GM21825 (cell line): ENCODE measurements at regions not wholly inside any gene's neighbourhood (a gene's known extent, or its start where the extent isn't known, plus 50 kb on each side); places are given as distances from the start of the nearest gene placed in this dataset.

Source experiments
- ATAC-seq: cut with Tn5 transposase; IDR thresholded peaks from one replicate; pipeline ENCODE4 v1.9.1; 2021; ENCODE audit warnings: mild to moderate bottlenecking, moderate library complexity; ENCODE audit not compliant: unreplicated experiment

DNA sequence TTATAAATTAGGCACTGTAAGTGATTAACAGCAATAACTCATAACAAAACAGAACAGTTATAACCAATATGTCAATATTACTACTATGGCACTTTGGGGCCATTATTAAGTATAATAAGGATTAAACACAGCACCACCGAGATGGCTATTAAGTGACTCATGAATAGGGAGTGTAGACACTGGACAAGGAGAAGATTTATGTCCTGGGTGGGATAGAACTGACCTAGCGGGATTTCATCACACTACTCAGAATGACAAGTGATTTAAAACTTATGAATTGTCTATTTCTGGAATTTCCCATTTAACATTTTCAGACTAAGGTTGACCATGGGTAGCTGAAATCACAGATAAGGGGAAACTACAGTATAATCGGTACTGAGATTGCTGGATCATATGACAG, 79.0 kb upstream of the SLC7A1 start:
- no peak for ATAC-seq

DNA sequence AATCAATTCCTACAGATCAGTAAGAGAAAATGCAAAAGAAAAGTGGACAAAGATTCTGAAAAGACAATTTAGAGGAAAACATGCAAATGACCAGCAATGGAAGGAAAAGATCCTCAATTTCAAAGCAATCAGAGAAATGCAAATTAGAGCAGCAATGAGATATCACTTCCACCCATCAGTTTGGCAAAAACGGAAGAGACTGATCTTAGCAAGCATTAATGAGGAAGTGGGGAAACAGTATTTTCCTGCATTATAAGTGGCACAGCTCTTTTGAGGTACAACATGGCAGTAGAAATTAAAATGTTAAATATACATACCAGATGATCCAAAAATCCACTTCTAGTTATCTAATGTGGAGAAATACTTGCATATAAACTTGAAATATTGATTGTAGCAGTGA, 69.1 kb upstream of the SLC7A1 start:
- no peak for ATAC-seq

DNA sequence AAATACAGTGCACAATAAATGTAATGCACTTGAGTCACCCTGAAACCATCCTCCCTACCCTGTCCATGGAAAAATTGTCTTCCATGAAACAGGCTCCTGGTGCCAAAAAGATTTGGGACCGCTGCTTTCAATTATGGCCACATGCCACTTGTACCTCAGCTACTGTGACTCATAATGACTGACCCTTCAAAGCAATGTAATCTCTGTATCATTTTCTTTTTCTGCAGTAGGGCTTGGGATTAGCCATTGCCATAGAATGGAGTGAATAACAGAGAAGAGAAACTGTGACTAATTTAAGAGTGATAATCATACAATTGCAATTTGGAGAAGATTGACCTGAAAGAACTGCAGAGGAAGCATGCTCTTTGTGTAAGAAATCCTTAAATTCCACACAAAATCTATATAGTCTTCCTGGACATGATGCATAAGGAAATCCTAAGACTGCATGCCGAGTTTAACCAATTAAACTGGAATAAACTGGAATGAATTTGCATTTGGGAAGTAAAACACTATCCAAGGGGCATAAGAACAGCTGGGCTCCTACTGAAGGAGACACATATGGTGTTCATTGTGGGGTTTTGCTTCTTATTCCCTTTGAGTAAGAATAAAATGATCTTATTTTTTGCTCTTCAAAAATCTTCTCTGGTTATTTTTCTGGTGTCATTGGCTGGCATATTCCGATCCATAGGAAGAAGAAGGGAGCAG, 59.5 kb upstream of the SLC7A1 start:
- no peak for ATAC-seq

DNA sequence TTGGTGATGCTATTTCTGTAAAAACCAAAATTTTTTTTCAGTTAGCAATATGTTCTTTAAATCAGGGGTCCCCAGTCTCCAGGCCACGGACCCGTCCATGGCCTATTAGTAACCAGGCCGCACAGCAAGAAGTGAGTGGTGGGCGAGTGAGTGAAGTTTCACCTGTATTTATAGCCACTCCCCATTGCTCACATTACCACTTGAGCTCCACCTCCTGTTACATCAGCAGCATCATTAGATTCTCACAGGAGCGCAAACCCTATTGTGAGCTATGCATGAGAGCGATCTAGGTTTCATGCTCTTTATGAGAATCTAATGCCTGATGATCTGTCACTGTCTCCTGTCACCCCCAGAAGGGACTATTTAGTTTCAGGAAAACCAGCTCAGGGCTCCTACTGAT, 58.9 kb upstream of the SLC7A1 start:
- ATAC-seq, result no peak

DNA sequence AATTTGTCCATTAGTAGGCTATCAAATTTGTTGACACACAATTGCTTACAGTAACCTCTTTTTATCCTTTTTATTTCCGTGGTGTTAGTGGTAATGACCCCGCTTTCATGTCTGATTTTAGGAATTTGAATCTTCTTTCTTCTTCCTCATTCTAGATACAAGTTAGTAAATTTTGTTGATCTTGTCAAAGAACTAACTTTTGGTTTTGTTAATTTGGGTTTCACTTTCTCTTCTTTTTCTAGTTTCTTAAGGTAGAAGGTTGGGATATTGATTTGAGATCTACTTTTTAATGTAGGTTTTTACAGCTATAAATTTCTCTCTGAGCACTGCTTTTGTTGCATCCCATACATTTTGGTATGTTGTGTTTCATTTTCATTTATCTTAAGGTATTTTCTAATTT, 53.3 kb upstream of the SLC7A1 start:
- ATAC-seq, result no peak
